ENCODE measurements at regions not wholly inside any gene's neighbourhood (a gene's known extent, or its start where the extent isn't known, plus 50 kb on each side); places are given as distances from the start of the nearest gene placed in this dataset.

- no peak for TF ChIP-seq CTCF (IDR thresholded peaks at IDR 0.05)
- TF ChIP-seq POLR2A (IDR thresholded peaks at IDR 0.05): no peak
- TF ChIP-seq POLR2AphosphoS5 (IDR thresholded peaks at IDR 0.05): no peak
- Histone ChIP-seq H3K4me3 (no peak overlapping the region), H3K27me3 (no peaks in the 10 kb centered on the region), H3K36me3 (no peaks in the 10 kb centered on the region), H3K27ac (no peak overlapping the region), H3K4me1 (no peaks in the 10 kb centered on the region), H3K9me3 (no peaks in the 10 kb centered on the region)
- DNase-seq (ENCODE audit: low spot score in 2 of 2): no peak
- intact Hi-C loops (cut with DNase I; ENCODE audit: low total_unique reads): no loop called here
Observed at GRCh38 chr2:221051162-221051561, 520.9 kb downstream of the EPHA4 start.

GRCh38 chr2:221060376-221060775 is 511.7 kb downstream of the EPHA4 start:
- Histone ChIP-seq H3K36me3 (no peaks in the 10 kb centered on the region), H3K4me3 (no peak overlapping the region), H3K9me3 (no peaks in the 10 kb centered on the region), H3K4me1 (no peaks in the 10 kb centered on the region), H3K27me3 (no peaks in the 10 kb centered on the region), H3K27ac (no peak overlapping the region)
- DNase-seq (ENCODE audit: low spot score in 2 of 2): no peak
- TF ChIP-seq POLR2A (IDR thresholded peaks at IDR 0.05): no peak
- no peak for TF ChIP-seq CTCF (IDR thresholded peaks at IDR 0.05)
- TF ChIP-seq POLR2AphosphoS5 (IDR thresholded peaks at IDR 0.05): no peak
- intact Hi-C loops (cut with DNase I; ENCODE audit: low total_unique reads): loop anchor here (2.0 kb wide), 1 partner anchor 50 kb away; no protein-coding TSS in a partner anchor

GRCh38 chr2:221063568-221063967 is 508.5 kb downstream of the EPHA4 start:
- Histone ChIP-seq H3K4me1 (no peaks in the 10 kb centered on the region), H3K4me3 (no peak overlapping the region), H3K36me3 (no peaks in the 10 kb centered on the region), H3K27me3 (no peaks in the 10 kb centered on the region), H3K9me3 (no peaks in the 10 kb centered on the region), H3K27ac (no peak overlapping the region)
- intact Hi-C loops (cut with DNase I; ENCODE audit: low total_unique reads): no loop called here
- no peak for DNase-seq (ENCODE audit: low spot score in 2 of 2)
- TF ChIP-seq POLR2AphosphoS5 (IDR thresholded peaks at IDR 0.05): no peak
- no peak for TF ChIP-seq CTCF (IDR thresholded peaks at IDR 0.05)

- Histone ChIP-seq H3K4me1 (no peaks in the 10 kb centered on the region), H3K36me3 (no peaks in the 10 kb centered on the region), H3K27ac (no peak overlapping the region), H3K9me3 (no peaks in the 10 kb centered on the region), H3K27me3 (no peaks in the 10 kb centered on the region), H3K4me3 (no peak overlapping the region)
- intact Hi-C loops (cut with DNase I; ENCODE audit: low total_unique reads): no loop called here
- TF ChIP-seq CTCF (IDR thresholded peaks at IDR 0.05): no peak
- TF ChIP-seq POLR2AphosphoS5 (IDR thresholded peaks at IDR 0.05): no peak
- TF ChIP-seq POLR2A (IDR thresholded peaks at IDR 0.05): no peak
- no peak for DNase-seq (ENCODE audit: low spot score in 2 of 2)
Observed at GRCh38 chr2:221064058-221064854, 507.8 kb downstream of the EPHA4 start.

GRCh38 chr2:221064880-221065279 is 507.2 kb downstream of the EPHA4 start:
- Histone ChIP-seq H3K9me3 (no peaks in the 10 kb centered on the region), H3K27me3 (no peaks in the 10 kb centered on the region), H3K27ac (no peak overlapping the region), H3K4me3 (no peak overlapping the region), H3K4me1 (no peaks in the 10 kb centered on the region), H3K36me3 (no peaks in the 10 kb centered on the region)
- intact Hi-C loops (cut with DNase I; ENCODE audit: low total_unique reads): loop anchor here (5.0 kb wide), 1 partner anchor 973 kb away; no protein-coding TSS in a partner anchor
- no peak for DNase-seq (ENCODE audit: low spot score in 2 of 2)
- TF ChIP-seq POLR2A (IDR thresholded peaks at IDR 0.05) (no peak), CTCF (IDR thresholded peaks at IDR 0.05) (no peak), POLR2AphosphoS5 (IDR thresholded peaks at IDR 0.05) (no peak)

Measured in breast epithelium (tissue), 4 donors.